GM12874 (cell line): ENCODE measurements at regions not wholly inside any gene's neighbourhood (a gene's known extent, or its start where the extent isn't known, plus 50 kb on each side); places are given as distances from the start of the nearest gene placed in this dataset.

ENCODE experiments used
- TF ChIP-seq, protein P1 (sequence below): IDR thresholded peaks from 2 replicates; pipeline ENCODE4 v1.5.1; 2011; ENCODE audit warnings: low read depth, mild to moderate bottlenecking, control low read depth, low read length, moderate library complexity; ENCODE audit not compliant: insufficient read depth

DNA sequence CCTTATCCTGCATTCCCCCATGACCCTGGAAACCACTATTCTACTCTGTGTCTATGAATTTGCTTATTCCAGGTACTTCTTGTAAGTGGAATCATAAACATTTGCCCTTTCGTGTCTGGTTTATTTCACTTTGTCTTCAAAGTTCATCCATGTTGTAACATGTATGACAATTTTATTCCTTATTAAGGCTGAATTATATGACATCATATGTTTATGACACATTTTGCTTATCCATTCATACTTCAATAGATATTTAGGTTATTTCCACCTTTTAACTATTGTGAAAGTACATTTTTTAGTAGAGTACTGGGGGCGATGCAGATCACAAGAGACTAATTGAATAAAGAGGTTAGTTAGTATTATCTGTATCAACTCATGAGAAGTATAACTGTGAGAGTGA lies 591.6 kb downstream of the UTRN start:
- TF ChIP-seq, protein P1, sequence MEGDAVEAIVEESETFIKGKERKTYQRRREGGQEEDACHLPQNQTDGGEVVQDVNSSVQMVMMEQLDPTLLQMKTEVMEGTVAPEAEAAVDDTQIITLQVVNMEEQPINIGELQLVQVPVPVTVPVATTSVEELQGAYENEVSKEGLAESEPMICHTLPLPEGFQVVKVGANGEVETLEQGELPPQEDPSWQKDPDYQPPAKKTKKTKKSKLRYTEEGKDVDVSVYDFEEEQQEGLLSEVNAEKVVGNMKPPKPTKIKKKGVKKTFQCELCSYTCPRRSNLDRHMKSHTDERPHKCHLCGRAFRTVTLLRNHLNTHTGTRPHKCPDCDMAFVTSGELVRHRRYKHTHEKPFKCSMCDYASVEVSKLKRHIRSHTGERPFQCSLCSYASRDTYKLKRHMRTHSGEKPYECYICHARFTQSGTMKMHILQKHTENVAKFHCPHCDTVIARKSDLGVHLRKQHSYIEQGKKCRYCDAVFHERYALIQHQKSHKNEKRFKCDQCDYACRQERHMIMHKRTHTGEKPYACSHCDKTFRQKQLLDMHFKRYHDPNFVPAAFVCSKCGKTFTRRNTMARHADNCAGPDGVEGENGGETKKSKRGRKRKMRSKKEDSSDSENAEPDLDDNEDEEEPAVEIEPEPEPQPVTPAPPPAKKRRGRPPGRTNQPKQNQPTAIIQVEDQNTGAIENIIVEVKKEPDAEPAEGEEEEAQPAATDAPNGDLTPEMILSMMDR = no peak

DNA sequence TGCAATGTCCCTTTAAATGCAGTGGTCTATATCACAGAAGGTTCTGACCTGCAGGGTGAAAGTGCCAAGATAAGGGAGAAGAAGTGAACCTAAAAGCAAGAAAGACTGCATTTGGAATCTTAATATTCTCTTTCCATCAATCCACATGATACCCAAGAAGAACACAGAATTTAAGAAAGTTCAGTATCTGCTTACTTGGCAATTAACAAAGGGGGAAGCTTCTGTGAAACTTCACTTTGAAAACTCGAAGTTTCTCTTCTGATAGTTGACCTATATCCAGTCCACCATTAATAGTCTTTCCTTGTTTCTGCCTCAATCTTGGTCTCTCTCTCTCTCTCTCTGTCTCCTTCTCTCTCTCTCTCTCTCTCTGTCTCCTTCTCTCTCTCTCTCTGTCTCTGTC lies 592.0 kb downstream of the UTRN start:
- TF ChIP-seq, protein P1 = no peak

DNA sequence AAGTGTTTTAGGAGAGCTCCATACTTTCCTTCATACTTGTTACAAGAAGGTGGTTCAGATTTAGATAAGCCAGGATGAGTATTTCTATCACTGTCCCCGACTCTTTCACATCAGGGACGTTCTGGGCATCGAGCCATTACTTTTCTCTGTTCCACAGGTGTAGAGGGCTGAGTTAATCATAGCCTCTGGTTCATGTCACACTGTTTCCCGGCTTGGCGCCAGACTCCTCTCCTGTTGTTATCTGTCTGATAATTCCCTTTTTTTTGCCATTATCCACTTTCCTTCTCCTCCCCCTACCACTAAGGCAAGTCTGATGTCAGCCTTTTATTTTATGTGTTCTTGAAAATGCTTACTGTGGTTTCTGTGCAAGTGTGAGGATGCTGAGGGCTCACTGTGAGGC lies 593.4 kb downstream of the UTRN start:
- TF ChIP-seq, protein P1 = no peak

DNA sequence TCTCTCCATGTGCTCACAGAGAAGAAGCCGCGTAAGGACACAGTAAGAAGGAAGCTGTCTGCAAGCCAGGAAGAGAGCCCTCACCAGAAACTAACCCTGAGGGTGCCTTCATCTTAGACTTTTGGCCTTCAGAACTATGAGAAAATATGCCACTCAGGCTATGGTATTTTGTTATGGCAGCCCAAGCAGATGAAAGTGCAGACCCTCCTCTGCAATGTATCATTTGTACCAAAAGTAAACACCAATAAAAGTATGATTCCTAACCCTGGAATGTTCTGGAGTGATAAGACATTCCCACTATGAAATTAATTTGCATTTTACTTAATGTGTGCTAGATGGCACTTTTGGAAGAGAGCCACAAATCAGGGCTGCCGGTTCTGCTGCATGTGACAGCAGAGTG lies 594.3 kb downstream of the UTRN start:
- TF ChIP-seq, protein P1 = no peak

DNA sequence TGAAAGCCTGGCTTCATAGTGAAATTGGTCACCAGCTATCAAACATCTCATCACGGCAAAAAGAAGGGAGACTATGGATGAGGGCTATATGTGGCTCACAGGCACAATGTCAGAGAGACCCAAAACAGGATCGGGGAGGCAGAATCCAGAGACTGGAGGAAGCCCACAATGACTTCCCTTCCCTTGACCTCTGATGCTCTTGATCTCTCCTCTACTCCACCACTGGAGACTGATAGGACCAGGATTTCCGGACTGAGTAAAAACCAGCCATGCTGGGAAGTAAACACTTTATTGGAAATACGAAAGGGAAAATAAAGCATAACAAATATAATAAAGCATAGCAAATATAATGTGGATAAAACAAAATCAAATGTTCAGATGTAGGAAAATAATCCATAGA lies 597.3 kb downstream of the UTRN start:
- TF ChIP-seq, protein P1 = no peak

DNA sequence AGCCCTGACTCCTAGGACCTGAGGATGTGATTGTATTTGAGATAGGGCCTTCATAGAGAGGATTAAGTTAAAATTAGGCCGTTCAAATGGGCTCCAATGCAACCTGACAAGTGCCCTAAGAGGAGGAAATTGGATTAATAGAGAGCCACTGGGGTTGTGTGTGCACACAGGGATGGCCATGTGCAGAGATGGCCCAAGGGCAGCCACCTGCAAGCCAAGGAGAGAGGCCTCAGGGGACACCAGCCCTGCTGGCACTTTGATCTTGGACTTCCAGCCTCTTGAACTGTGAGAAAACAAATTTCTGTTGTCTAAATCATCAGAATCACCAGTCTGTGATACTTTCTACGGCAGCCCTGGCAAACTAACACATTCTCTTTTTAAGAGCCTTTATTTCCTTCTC lies 598.8 kb downstream of the UTRN start:
- TF ChIP-seq, protein P1 = no peak

DNA sequence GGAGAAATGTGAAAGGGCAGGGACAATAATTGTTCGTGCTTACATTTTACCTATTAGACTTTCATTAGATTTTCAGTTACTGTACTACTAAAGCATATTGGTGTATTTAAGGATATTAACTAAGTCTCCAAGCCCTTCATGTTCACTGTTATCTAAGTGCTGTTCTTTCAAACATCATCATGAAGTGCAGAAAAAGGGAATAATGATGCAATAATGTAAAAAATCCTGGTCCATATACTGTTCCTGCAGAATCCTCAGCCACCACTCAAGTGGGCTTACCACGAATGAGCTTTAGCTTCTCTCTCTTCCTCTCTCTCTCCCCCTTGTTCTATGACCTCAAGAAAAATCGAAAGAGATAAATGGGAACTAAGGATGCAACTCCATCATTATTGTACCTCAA lies 600.7 kb downstream of the UTRN start:
- TF ChIP-seq, protein P1 = no peak

DNA sequence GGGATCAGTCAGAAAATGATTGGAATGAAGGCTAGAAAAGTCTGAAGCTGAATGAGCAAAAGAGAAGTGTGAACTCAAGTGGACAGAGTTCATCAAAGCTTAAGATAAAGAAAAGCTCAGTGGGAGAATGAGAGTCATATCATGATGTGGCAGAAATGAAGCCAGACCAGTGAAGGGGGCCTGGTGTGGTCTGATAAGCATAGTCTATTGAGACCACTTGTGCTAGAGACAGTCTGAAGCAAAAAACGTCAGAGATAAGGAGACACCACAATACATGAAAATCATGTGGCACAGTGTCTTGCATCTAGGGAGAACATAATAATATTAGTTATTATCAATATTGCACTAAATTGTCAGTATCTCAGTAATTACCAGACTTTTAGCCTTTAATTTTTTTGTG lies 601.5 kb downstream of the UTRN start:
- TF ChIP-seq, protein P1 = no peak
